NOMO-1 treated with DMSO at 0.1 percent for 48 hours (cell line): ENCODE measurements at regions not wholly inside any gene's neighbourhood (a gene's known extent, or its start where the extent isn't known, plus 50 kb on each side); places are given as distances from the start of the nearest gene placed in this dataset.

ENCODE experiments used
- DNase-seq: peaks from one replicate; lab custom pipeline; 2025; ENCODE audit not compliant: unreplicated experiment; lab: John Stamatoyannopoulos, UW

GRCh38 chr21:38734646-38735365 lies 70.9 kb upstream of the ETS2 start:
- DNase-seq = peak; percentile 56

GRCh38 chr21:38735626-38736206 lies 70.0 kb upstream of the ETS2 start:
- DNase-seq = no peak

GRCh38 chr21:38740090-38740489 lies 65.6 kb upstream of the ETS2 start:
- DNase-seq = no peak

DNA sequence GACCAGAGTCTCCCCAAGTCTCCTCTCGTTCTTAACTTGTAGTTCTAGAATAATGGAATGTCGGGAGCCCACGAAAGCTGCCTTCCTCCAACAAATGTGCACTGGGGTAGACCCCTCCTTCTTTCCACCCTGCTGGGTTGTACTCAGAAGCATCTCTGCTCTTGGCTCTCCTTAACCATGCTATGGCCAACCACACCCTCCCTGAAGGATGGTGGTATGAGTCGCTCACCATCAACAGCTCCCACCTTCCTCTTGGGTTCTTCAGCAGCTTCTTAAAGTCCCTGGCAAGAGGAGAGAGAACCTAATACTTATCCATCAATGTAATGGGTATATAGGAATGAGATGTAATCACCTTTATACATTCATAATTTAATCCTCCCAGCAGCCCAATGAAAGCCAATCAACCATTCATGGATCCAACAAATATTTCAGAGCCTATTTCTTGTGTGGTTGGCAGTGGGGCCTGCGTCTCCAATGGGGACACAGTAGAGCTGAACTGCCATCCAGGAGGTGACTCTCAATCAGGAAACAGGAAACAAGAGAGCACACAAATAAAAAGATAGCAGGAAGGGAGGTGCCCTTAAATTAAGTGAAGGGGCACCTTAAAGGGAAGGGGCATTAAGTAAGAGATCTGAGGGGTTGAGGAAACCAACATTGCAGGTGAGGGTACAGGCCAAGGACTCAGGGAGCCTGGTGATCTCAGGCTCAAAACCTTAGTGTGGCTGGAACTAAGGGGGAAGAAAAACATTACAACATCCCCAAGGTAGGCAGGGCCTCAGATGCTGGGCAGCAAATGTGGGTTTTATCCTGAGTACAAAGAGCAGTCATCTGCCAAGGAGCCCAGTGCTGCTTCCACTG lies 64.4 kb upstream of the ETS2 start:
- no peak for DNase-seq

DNA sequence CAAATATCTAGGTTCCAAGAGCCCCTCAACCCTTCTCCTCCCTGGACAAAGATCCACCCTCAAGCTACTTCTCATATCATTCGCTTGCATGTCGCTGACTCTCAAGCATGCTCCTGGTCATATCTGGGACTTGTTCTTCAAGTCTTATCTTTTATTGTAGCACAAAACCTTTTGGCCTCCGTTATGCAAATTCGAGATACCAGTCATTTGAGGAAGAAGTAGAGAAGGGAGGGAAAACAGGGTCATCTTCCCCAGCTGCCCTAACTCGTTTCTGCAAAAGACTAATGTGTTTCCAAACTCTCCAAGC lies 63.8 kb upstream of the ETS2 start:
- DNase-seq = no peak

DNA sequence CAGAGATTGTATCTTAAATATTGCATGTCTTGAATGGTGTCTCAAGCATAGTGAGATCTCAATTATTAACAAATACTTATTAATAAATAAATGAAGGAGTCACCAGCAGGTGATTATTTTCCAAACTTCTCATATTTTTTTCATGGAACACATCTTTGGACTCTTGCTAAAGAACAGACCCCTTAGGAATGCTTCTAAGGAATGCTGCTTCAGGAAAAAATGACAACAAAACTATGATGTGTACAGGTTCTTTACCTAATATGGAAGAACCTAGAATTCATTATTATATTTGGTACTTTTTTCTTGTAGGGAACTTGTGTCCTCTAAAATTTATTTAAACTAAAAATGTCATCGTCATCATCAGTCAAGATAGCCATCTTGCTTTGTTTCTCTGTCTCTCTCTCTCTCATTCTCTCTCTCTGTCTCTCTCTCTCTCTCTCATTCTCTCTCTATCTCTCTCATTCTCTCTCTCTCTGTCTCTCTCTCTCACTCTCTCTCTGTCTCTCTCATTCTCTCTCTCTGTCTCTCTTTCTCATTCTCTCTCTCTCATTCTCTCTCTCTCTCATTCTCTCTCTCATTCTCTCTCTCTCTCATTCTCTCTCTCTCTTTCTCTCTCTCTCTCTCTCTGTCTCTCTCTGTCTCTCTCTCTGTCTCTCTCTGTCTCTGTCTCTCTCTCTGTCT lies 63.0 kb upstream of the ETS2 start:
- DNase-seq = no peak

GRCh38 chr21:38743772-38744529 lies 61.8 kb upstream of the ETS2 start:
- DNase-seq = peak; percentile 39

DNA sequence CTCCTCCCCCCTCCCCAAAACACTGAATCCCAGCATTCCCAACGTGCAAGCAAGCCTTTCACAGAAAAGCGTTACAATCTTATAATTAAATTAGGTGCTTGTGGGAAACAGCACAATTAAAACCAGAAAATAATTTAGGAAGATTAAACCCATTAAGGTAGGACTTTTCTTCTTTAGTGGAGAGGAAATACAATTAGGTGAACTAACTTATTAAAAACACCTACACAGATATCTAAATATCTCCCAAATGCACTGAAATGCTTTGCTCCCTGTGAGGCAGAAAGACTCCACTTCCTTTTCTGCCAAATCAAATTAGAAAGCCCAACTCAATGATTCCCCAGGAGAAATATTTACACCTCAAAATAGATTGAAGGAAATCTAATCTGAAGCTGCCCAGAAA lies 60.9 kb upstream of the ETS2 start:
- no peak for DNase-seq

DNA sequence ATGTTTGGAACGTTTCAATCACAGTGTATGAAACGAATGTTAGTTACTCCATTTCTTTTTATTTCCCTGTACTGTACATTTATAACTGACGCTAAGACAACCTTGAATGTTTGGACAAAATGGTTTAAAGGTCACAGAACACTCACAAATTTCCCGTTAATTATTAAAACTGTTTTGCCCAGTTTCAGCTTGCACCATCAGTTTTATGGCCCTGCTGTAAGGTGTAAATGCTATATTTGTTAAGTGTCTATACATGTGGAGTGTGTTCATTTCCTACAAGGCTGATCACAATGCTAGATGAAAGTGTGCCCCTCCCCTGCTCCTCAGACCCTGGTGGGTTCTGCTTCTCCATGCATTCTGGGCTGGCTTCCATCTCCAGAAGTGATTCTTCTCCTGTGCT lies 57.9 kb upstream of the ETS2 start:
- DNase-seq = no peak

DNA sequence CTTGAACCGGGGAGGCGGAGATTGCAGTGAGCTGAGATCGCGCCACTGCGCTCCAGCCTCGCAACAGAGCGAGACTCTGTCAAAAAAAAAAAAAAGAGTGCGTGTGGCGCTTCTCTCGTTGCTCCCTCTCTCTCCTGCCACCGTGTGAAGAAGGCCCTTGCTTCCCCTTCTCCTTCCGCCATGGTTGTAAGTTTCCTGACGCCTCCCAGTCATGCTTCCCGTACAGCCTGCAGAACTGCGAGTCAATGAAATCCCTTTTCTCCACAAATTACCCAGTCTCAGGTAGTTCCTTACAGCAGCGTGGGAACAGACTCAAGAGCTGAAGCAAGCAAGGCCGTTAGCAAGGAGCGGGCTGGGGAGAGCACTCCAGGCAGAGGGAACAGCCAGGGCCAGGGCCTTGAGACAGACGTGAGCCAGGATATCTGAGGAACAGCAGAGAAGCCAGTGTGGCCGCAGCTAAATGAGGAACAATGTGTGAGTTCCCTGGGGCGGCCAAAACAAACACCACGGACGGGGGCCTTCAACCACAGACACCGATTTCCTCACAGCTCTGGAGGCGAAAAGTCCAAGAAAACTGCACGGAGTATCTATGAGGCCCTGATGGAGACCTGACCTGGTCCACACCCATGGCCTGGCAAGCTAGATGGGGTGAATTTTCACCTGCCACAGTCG lies 54.2 kb upstream of the ETS2 start:
- DNase-seq = peak; percentile 91

GRCh38 chr21:38752051-38752505 lies 53.7 kb upstream of the ETS2 start:
- DNase-seq = no peak

DNA sequence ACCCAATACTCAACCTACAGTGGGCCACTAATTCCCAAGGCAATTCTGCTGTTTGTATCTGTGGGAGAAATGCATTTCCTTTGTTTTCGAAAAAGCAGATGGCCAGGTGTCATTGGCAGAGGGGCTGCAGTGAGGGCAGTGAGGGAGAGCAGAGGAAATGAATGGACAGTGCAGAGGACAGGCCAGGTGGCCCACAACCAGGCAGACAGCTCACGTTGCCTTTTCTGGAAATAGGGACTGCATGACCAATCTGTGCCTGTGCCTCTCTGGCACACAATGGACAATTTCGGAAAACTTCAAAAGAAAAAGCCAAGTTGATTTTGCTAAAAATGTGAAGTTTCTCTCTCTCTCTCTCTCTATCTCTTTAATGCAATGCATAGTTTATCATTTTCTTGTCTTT lies 52.6 kb upstream of the ETS2 start:
- DNase-seq = no peak

DNA sequence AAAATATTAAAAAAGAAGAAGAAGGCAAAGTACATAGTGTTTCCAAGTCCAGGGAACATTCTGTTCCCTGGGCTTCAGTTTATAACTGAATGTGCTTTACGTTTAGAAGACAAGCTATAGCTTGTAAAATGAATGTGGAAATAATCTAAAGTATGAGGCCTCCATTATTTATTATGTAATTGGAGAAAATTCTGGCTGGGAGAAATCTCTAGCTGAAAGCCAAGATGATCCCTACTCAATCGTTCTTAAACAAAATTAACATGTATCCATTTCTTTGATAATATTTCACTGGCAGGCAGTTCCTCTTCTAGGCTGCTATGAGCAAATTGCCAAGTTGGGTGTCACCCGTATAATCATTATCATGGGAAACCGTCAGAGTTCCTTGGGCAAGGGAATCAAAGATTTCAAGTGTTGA lies 52.2 kb upstream of the ETS2 start:
- DNase-seq = peak; percentile 19
